K562 (cell line): ENCODE measurements at regions not wholly inside any gene's neighbourhood (a gene's known extent, or its start where the extent isn't known, plus 50 kb on each side); places are given as distances from the start of the nearest gene placed in this dataset.

Experiments
- IRF2 ChIP-seq: sonication (generic); formaldehyde crosslinking; IDR thresholded peaks from 2 replicates; pipeline ENCODE4 v1.8.1; 2022; ENCODE audit warnings: mild to moderate bottlenecking, missing genetic modification reagents
- NRF1 ChIP-seq, 2 experiments: fragments of 450-650 bp; IDR thresholded peaks in 1 of 2; conservative IDR thresholded peaks in 1 of 2; 2 replicates each; pipeline ENCODE4 v1.6.1; 2014; ENCODE audit warnings: mild to moderate bottlenecking in 2 of 2
- TRIM24 ChIP-seq, 2 experiments: fragments of 450-650 bp; IDR thresholded peaks; 2 replicates each; pipeline ENCODE4 v1.6.1; 2016
- TF ChIP-seq, protein P1 (sequence below): sonication (generic); formaldehyde crosslinking; IDR thresholded peaks from 2 replicates; pipeline ENCODE4 v1.8.1; 2023; ENCODE audit warnings: mild to moderate bottlenecking, missing genetic modification reagents

GRCh38 chr2:60347781-60348180 is 205.7 kb downstream of the BCL11A start:
- TF ChIP-seq NRF1 (conservative IDR thresholded peaks at IDR 0.05 in 1 of 2, IDR thresholded peaks at IDR 0.05 in 1 of 2) (no peak), IRF2 (no peak), TRIM24 (IDR thresholded peaks at IDR 0.05) (no peak)
- TF ChIP-seq, protein P1, sequence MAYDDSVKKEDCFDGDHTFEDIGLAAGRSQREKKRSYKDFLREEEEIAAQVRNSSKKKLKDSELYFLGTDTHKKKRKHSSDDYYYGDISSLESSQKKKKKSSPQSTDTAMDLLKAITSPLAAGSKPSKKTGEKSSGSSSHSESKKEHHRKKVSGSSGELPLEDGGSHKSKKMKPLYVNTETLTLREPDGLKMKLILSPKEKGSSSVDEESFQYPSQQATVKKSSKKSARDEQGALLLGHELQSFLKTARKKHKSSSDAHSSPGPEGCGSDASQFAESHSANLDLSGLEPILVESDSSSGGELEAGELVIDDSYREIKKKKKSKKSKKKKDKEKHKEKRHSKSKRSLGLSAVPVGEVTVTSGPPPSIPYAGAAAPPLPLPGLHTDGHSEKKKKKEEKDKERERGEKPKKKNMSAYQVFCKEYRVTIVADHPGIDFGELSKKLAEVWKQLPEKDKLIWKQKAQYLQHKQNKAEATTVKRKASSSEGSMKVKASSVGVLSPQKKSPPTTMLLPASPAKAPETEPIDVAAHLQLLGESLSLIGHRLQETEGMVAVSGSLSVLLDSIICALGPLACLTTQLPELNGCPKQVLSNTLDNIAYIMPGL (CRISPR knock-in tag), result no peak
